ENCODE measurements at regions not wholly inside any gene's neighbourhood (a gene's known extent, or its start where the extent isn't known, plus 50 kb on each side); places are given as distances from the start of the nearest gene placed in this dataset.

GRCh38 chr6:157756708-157757429 lies 66.2 kb upstream of the SNX9 start:
- DNase-seq, result peak; percentile 79 to 81

- peak in 1 of 2 donors; percentile 55 for DNase-seq
Observed at GRCh38 chr6:157757430-157758403, 65.3 kb upstream of the SNX9 start.

- no peak for DNase-seq
Observed at GRCh38 chr6:157758516-157759023, 64.5 kb upstream of the SNX9 start.

DNA sequence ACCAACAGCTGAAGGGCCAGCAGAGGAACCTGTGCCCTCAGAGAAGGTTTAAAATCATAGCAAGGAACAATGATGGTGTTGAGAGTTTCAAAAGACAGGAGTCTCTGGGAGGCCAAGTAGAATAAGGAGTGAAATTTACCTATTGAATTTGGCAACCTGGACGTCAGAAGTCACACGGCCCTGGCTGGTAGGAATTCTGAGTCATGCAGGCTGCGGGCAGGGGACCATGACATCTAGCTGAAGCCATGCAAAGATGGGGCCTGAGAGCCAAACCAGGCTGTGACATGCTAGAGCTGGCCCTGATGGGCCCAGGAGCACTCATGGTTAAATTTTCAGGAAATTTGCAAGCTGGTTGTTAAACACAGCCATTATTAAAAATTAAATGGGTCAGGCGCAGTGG lies 64.0 kb upstream of the SNX9 start:
- no peak for DNase-seq

GRCh38 chr6:157760137-157760536 lies 62.9 kb upstream of the SNX9 start:
- no peak for DNase-seq

DNA sequence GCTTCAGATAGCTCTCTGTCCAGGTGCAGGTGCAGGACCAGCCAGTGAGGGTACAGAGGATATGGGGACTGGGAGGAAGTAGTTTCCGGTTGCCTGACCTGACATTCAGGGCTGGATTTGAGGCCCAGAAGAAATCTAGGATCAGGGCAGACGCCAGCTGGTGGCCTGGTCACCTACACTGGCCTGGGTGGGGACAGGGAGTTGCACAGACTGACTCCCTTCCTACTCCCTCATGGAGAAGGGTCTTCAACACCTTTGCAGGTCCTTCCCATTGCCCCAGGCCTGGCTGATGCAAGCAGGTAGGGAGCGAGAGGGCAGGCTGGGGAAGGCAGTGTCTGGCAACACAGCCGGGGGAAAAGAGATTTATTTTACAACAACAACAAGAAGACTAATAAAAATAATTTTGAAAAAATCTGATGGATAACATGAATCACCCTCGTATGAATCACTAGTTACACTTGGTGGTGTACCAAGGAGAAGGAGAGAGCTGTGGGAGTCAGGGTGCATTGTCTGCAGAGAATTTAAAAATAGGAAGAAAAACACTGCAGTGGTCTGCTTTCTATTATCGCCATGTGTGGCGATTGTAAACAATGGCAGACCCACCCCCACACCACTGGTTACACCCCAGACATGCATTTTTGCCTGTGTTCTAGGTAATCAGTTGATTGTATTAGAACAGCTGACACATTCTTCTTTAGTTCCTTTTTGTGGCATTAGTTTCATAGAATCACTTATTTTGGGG lies 62.3 kb upstream of the SNX9 start:
- peak in 1 of 2 donors; percentile 20 for DNase-seq

- DNase-seq, result peak; percentile 36 to 52
Observed at GRCh38 chr6:157761331-157761921, 61.6 kb upstream of the SNX9 start.

GRCh38 chr6:157761926-157762325 lies 61.1 kb upstream of the SNX9 start:
- DNase-seq, result no peak

- peak; percentile 21 to 46 for DNase-seq
Observed at GRCh38 chr6:157762636-157763035, 60.4 kb upstream of the SNX9 start.

DNA sequence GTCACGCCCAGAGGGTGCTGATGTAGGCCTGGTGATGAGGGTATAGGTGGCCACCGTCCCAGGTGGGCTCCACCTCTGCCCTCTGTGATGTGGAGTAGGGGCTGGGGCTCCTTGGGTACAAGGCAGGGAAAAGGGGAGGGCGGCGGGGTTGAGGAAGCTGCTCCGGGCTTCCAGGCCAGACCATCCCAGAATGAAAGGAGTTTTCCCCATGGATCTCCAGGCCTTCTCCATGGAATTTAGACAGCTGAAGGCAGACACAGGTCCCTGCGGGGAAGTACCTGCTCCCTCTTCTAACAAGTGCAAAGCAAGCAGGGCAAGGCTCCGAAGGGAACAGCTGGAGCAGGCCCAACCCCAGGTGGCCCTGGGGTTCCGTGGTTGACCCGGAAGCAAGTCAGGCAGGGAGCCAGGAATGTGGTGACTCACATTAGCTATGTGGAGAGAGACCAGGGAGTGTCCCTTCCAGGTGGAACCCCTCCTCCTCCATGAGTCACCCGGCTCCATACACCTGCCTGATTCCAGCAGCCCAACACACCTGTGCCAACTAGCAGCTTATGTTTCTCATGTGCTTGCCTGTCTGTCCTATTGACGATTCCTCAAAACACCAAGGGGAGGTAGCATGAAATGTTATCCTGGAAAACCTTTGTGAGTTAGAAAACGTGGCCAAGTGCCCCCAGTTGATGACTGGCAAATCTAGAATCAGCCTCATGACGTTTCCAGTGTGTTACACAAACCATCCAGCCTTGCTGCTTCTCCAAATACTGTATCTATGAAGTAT lies 59.7 kb upstream of the SNX9 start:
- peak in 1 of 2 donors; percentile 40 for DNase-seq

- DNase-seq, result no peak
Observed at GRCh38 chr6:157763904-157764177, 59.2 kb upstream of the SNX9 start.

GRCh38 chr6:157764178-157765068 lies 58.6 kb upstream of the SNX9 start:
- DNase-seq, result peak; percentile 79 to 89

- DNase-seq, result no peak
Observed at GRCh38 chr6:157766901-157767774, 55.9 kb upstream of the SNX9 start.

DNA sequence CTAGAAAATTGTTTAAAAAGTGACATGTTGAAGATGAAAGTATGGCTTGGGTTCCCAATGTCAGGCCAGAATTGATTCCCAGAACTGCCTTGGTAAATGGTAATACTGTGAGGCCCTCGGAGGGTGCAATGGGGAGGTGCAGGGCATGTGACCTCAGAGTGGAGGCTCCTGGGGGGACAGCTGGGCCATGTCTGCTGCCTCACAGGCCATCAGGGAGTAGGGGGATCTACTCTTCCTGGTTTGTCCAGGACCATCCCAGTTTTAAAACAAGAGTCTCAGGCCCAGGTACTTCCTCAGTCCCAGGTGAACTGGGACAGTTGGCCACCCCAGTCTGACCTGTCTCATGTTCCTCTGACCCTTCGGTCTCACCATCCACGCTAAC lies 55.3 kb upstream of the SNX9 start:
- DNase-seq, result no peak

GRCh38 chr6:157768304-157768703 lies 54.7 kb upstream of the SNX9 start:
- peak in 1 of 2 donors; percentile 46 for DNase-seq

DNA sequence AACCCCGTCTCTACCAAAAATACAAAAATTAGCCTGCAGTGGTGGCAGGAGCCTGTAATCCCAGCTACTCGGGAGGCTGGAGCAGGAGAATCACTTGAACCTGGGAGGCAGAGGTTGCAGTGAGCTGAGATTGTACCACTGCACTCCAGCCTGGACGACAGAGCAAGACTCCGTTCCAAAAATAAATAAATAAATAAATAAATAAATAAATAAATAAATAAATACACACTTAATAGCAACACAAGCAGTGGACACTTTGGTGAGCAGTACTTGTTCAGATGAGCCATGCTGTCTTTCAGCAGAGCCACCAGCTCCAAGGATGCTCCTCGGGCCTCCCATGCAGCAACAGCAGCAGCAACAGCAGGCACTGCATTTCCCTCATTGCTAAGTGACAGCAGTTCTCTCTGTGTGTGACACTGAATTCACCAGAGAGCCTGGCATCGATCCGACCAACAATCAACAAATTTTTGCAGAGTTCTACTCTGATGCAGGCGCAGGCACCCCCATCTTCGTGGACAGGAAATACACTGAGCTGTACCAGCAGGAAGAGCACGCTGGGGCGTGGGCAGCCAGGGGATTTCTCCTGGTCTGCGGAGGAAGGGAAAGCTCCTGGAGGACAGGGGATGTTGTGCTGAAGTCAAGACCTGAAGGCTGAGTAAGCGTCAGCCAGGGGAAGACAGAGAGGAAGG lies 54.0 kb upstream of the SNX9 start:
- DNase-seq, result peak in 1 of 2 donors; percentile 15

- DNase-seq, result no peak
Observed at GRCh38 chr6:157769776-157770426, 53.1 kb upstream of the SNX9 start.

- no peak for DNase-seq
Observed at GRCh38 chr6:157770946-157771345, 52.1 kb upstream of the SNX9 start.

DNA sequence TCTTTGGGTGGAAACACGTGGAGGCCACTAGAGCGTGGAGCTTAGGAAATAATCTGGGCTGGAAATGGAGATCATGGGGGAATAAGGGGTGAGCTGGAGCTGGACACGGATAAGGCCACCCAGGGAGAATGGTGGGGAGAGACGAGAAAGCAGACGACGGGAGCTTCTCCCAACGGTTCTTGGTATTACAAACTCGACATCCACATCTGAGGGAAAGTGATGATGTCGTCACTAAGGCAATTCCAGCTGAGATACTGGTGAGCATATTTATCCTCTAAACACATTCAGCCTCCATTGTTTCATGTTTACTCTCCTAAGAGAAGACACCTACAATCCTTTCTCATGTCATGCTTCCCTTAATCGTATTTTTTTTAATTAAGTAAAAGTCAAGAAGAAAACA lies 50.2 kb upstream of the SNX9 start:
- DNase-seq, result no peak
